OCI-LY3 (cell line): ENCODE measurements at regions not wholly inside any gene's neighbourhood (a gene's known extent, or its start where the extent isn't known, plus 50 kb on each side); places are given as distances from the start of the nearest gene placed in this dataset.

Source experiments
- EZH2phosphoT487 ChIP-seq: fragments of 200-600 bp; shearing (Covaris generic); IDR thresholded peaks from 2 replicates; pipeline ENCODE4 v1.6.1; 2018; ENCODE audit warnings: antibody characterized with exemption, mixed run types, low read depth
- TF ChIP-seq, protein P1 (sequence below): fragments of 200-600, 300-600 bp; sonication (generic); IDR thresholded peaks from 2 replicates; pipeline ENCODE4 v1.5.1; 2014; ENCODE audit warnings: antibody characterized with exemption, low read length, low read depth

DNA sequence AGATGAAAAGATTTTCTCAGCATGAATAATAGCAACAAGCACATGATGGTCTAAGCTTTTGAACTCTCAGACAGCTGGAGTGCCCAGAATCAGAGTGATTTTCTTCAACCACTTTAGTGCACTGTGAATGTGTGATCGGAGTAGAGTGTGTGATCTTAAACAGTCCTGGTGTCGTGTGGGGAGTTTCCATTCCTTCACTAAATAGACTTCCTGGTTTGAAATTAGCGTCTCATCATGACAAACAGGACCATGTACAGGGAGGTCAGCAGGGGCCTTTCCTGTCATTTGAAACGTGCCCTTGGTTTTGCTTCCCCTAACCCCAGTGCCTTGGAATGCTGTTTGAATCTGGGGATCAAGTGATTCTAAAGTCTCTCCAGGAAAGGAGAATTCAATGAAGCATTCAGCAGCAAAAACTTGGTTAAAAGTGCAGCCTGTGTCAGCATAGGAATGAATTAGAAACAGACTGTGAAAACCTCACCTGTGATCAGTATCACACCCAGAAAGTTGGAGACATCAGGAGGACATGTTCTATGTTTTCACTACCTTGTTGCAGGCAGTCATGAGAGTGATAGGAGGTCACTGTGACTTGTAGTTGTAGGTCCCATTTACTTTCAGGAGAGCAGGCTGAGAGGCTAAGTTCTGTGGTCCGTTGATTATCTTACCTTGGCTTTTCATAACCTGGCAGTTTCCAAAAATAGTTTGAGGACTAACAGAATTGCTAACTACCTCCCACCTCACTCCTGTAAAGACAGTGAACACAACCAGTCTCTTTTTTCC, 400.3 kb downstream of the MTX2 start:
- TF ChIP-seq, protein P1, sequence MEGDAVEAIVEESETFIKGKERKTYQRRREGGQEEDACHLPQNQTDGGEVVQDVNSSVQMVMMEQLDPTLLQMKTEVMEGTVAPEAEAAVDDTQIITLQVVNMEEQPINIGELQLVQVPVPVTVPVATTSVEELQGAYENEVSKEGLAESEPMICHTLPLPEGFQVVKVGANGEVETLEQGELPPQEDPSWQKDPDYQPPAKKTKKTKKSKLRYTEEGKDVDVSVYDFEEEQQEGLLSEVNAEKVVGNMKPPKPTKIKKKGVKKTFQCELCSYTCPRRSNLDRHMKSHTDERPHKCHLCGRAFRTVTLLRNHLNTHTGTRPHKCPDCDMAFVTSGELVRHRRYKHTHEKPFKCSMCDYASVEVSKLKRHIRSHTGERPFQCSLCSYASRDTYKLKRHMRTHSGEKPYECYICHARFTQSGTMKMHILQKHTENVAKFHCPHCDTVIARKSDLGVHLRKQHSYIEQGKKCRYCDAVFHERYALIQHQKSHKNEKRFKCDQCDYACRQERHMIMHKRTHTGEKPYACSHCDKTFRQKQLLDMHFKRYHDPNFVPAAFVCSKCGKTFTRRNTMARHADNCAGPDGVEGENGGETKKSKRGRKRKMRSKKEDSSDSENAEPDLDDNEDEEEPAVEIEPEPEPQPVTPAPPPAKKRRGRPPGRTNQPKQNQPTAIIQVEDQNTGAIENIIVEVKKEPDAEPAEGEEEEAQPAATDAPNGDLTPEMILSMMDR = no peak
- no peak for TF ChIP-seq EZH2phosphoT487
